ENCODE measurements at regions not wholly inside any gene's neighbourhood (a gene's known extent, or its start where the extent isn't known, plus 50 kb on each side); places are given as distances from the start of the nearest gene placed in this dataset.
A peak's percentile ranks its signal among the peaks of the same experiment; 100 is the strongest.

DNA sequence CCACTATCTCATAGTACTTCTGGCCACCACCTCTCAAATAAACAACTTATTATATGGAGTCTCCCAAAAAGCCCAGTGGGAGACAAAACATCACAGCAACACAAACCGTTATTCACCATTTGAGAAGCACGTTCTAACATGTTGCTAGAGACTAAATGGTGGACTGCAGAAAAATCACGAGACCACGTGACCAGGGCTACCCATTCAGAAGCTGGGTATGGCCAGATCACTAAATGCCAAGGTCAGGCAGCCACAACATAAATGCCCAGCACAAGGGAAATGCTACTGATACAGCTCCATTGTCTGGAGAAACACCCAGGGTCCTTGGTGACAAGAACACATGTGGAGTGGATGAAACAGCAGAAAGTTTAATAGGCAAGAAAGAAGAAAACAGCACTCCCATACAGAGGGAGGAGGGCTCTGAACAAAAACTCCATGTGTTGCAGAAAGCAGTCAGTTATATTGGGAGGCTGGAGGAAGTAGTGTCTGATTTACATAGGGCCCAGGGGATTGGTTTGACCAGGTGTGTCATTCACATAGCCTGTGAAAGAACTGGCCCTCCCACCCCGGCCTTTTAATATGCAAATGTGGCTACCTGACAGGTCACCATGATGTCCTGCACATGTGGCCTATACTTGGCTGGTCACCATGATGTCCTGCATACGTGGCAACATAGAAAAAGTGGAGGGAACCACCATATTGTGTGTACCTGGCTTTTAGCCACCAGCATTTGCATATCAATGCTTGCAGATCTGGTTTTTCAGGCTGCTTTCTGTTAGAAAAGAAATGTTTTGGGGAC, 97.2 kb downstream of the TRIM36 start:
- no peak for DNase-seq

- DNase-seq, result no peak
These were observed 99.0 kb downstream of the TRIM36 start for GRCh38 chr5:115070737-115071136.

GRCh38 chr5:115069087-115069968, 100.4 kb downstream of the TRIM36 start:
- DNase-seq, result peak; percentile 79

DNA sequence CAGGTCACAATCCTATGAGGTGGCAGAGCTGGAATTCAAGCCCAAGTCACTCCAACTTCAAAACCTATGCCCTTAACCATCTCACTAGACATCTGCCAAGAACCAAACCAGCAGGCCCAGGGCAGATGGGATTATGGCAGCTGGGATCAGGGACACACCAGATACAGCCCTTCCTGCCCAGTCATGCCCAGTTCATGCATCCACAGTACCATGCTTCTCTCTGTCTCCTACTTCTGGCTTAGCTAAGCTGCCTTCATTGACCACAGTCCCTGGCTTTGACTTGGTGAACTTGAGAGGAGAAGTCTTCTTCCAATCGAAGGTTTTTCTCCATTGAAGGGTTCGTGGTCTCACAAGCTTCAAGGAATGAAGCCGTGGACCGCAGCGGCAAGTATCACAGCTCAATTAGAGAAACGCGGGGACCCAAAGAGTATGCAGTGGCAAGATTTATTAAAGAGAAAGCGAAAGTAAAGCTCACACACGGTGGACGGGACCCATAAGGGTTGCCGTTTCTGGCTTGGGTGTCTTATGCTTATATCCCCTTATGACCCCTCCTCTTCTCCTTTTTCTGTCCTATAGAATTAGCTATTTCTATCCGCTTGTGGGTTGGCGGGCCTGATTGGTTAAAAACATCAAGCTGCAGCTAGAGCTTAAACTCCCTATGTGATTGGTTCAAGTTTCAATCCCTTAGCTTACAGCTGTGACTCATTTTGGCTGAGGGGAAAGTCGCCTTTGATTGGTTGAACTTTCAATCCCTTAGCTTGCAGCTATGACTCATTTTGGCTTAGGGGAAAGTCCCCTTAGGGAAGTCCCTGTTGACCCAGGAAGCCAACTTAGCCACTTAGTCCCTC, 101.2 kb downstream of the TRIM36 start:
- no peak for DNase-seq

DNA sequence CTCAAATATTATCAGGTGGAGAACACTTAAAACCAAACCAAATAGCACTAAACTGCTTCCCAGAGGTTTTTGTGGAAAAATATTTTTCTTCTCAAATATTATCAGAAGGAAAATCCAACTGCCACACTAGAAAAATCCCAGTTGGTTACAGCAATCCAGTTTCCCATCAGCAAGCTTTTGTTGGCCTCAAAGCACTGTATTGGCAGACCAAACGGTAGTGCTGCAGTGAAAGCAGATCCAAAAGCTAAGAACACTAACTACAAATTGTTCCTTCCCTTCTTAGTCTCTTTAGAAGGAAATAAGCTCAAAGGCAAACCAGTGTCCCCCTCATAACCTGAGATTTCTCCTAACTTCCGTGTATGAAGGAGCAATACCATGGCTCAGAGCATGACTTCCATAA, 105.3 kb downstream of the TRIM36 start:
- no peak for DNase-seq

- DNase-seq, result no peak
These were observed 115.2 kb downstream of the TRIM36 start for GRCh38 chr5:115054387-115054951.

DNA sequence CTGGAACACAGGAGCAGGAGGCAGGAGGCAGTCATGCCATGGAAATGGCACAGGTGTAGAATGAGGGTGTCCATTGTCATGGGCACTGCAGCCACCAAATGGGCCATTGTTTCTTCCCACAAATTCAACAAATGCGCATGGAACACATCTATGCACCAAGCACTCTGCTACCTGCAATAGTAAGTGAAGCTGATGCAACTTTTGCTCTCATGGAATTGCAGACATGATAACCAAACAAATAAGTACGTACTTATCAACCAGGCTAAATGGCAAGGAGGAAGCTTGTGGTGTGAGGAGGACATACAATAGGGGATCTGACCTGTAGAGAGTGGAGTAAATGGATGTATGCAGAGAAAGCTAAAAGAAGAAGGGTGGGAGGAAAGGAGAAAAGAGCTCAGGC, 116.8 kb downstream of the TRIM36 start:
- no peak for DNase-seq

- no peak for DNase-seq
These were observed 118.8 kb downstream of the TRIM36 start for GRCh38 chr5:115050866-115051265.

DNA sequence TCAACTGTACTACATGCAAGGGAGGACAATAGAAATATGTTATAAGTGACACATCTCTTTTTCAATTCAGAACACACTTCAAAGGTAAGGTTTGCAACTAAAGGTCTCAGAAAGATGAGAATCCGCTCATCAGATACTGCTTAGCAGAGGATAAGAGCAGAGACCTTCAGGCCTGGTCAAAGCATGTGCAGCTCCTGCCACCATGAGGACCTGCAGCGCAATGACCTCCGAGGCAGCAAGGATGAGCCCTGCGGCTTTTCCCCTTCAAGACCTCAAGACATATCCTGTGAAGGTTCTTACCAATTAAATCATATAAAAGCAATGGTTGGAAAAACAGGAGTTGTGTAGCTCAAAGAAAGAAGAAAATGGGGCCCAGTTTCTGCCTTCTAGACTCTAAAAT, 135.8 kb downstream of the TRIM36 start:
- no peak for DNase-seq

DNA sequence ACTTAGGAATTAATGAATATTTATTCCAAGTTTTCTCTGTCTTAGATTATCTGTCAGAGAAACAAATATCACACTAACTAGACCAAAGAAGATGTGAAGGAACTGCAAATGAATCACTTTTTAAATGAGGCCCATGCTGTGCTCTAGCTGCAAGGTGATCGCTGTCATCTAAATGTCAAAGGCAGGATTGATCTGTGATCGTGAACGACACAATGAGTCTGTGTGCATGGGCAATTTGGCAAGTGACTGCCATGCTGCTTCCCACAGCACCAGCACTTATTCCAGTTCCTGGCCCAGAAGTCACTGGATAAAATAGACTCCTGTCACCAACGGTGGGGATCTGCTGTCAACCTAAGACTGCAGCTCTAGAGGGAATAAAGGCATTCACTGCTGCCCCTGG, 141.2 kb downstream of the TRIM36 start:
- DNase-seq, result no peak

DNA sequence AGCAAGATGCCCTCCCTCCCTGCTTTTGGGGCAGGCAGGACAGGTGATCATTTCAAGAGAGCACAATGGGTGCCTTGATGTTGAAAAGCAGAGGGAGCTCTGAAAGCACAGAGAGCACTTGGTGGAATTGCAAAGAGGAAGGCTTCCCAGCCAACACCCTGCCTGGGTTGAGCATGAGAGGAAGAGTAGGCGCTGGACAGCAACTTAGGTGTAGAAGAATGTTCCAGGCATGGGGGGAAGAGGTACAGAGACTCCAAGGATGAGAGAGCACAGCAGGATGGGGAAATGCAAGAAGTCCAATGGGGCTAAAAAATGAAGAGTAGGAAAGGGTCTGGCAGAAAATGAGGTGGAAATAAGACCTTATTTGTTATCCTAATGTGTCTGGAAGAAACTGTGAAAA, 144.8 kb downstream of the TRIM36 start:
- no peak for DNase-seq

DNA sequence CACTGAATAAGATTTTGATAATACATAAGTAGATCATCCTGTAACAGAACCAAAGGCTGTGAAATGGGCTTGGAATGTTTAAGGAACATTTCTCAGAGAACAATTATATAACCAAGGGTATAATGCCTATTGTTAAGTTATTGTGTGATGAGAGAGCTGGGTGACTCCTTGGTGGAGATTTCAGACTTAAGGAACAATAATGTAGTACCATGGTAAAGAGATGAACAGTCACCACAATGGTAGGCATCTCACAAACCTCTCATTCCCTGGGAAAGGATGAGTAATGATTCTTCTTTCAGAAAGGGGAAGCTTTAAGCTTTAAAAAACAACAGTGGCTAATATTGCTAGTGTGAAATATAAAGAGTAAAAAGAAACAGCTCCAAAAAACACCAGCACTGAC, 147.4 kb downstream of the TRIM36 start:
- no peak for DNase-seq

DNA sequence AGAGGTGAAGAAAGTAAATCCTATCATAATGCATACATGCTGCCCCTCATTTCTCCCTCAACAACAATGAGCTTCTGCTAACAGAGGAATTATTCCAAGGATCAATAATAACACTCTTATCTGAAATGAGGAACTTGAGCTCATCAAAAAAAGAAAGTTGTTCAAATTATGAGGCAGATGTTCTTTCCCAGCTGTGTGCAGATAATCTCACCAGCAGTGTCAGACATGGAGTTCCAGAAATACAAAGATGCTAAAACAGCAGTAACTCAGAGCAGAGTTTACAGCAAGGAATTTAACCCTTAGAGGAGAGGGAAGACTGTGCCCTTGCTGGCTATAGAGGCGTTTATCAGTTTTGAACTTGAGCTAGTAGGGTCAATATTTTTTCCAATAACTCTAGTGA, 153.1 kb downstream of the TRIM36 start:
- DNase-seq, result no peak

- no peak for DNase-seq
These were observed 170.5 kb downstream of the TRIM36 start for GRCh38 chr5:114999176-114999575.

- DNase-seq, result no peak
These were observed 180.2 kb downstream of the TRIM36 start for GRCh38 chr5:114989512-114989911.

DNA sequence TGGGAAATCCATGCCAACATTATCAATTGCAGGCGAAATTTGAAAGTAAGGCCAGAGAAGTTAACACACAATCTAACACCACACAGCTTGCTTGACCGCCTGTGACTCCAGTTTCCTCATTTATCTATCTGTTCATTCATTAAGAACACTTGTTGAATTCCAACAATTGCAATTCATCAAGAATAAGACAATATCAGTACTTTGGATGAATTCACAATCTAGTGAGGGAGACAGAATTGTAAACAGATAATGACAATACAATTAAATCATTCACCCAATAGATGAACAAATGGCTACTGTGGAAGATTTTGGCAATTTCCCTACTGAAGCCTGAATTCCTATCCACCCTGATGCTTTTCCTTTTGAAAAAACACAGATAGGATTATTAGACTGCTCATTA, 181.6 kb downstream of the TRIM36 start:
- no peak for DNase-seq

- DNase-seq, result no peak
These were observed 184.9 kb downstream of the TRIM36 start for GRCh38 chr5:114984796-114985195.

- DNase-seq, result no peak
These were observed 188.6 kb downstream of the TRIM36 start for GRCh38 chr5:114981111-114981510.

GRCh38 chr5:114977979-114978573, 191.6 kb downstream of the TRIM36 start:
- no peak for DNase-seq

DNA sequence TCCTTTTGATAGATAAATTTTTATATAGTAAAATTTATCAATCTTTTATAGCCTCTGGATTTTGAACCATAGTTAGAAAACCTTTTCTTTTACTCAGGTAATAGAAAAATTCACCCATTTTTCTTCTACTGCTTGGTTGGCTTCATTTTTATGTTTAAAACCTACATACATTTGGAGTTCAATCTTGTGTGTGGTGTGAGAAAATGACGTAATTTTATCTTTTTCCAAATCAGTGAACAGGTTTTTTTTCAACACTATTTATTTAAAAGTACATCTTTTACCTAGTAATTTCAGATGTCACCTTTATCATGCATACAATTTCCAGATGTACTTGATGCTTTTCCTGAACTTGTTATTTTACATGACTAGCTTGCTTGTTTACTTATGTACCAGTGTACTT, 200.2 kb downstream of the TRIM36 start:
- DNase-seq, result no peak

GRCh38 chr5:114957384-114957783, 212.3 kb downstream of the TRIM36 start:
- DNase-seq, result no peak

- no peak for DNase-seq
These were observed 216.1 kb downstream of the TRIM36 start for GRCh38 chr5:114953565-114953964.
